Activated CD8-positive, alpha-beta memory T cell treated with anti-CD3 and anti-CD28 coated beads for 36 hours (primary cell): ENCODE measurements at regions not wholly inside any gene's neighbourhood (a gene's known extent, or its start where the extent isn't known, plus 50 kb on each side); places are given as distances from the start of the nearest gene placed in this dataset.

ENCODE experiments used
- CTCF ChIA-PET: fragments of 350-600 bp; sonication (Branson Sonifier 250); formaldehyde crosslinking; loops from one replicate; lab custom pipeline; 2021; ENCODE audit warnings: antibody characterized with exemption; lab: Charles Lee
- POLR2A ChIA-PET: fragments of 350-600 bp; sonication (Branson Sonifier 250); formaldehyde crosslinking; loops from one replicate; lab custom pipeline; 2021; ENCODE audit warnings: antibody characterized with exemption; lab: Charles Lee

GRCh38 chr6:159493898-159494585 lies 199.0 kb downstream of the SOD2 start:
- CTCF ChIA-PET = no interaction called here
- POLR2A ChIA-PET = no interaction called here

GRCh38 chr6:159493231-159493897 lies 199.7 kb downstream of the SOD2 start:
- ChIA-PET POLR2A (no interaction called here), CTCF (no interaction called here)

DNA sequence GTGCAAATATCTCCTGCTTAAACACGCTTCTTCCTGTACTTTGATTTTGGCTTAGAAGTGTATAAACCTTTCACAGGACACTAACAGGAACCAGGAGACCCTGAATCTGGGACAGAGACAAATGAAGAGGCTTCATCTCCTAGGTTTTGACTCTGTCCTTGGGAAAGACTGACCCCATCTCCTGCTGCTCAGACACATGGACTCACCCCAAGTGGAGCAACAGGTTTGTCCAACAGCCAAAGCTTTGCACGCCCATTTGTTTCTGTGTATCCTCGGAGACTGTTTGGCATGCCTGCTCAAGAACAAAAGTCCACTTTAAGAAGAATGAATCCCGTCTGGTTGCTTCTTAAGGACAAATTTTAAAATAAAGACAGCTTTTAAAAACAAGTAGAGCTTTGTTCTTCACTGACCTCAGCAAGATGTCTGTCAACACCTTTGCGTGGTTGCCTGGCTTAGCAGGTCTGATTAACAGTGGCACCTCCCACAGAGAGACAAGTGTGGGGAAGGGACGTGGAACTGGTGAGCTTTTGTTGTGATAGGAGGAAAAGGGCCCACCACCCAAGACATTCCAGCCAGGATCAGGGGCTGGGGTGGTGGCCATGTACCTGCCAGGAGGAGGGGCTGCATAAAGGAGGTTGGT lies 202.6 kb downstream of the SOD2 start:
- ChIA-PET POLR2A (no interaction called here), CTCF (no interaction called here)

DNA sequence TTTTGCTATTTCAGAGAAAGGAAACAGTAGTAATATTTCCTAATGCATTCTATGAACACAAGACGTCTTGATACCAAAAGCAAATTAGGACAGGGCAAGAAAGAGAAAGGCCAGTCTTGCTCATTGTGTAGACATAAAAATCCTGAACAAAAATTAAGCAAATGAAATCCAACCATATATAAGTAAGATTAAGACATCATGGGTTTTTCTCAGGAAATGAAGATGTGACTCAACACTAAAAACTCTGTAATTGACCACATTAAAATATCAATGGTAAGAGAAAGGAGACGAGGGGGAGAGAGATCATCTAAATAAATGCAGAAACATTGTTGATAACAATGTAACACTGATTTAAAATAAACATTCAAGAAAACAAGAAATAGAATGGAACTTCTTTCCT lies 205.4 kb downstream of the SOD2 start:
- ChIA-PET POLR2A (no interaction called here), CTCF (no interaction called here)

DNA sequence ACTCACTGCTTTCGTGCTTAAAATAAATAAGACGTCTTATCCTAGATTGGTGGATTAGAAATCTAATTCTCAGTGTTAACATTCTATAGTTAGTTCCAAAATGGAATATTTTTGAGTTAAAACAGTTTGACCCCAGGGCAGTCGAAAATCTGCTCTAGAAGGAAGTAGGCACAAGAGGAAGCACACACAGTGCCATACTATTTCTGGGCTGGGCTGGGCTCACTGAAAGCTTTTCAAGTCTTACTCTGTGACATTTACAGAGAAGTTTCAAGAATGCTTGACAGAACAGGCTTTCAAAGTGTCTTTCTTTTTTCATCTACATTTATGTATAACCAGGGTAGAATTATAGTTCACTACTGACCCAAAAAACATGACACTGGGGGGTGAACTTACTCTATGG lies 209.8 kb downstream of the SOD2 start:
- ChIA-PET CTCF (no interaction called here), POLR2A (no interaction called here)

- ChIA-PET CTCF (no interaction called here), POLR2A (no interaction called here)
Observed at GRCh38 chr6:159481897-159482296, 211.1 kb downstream of the SOD2 start.

DNA sequence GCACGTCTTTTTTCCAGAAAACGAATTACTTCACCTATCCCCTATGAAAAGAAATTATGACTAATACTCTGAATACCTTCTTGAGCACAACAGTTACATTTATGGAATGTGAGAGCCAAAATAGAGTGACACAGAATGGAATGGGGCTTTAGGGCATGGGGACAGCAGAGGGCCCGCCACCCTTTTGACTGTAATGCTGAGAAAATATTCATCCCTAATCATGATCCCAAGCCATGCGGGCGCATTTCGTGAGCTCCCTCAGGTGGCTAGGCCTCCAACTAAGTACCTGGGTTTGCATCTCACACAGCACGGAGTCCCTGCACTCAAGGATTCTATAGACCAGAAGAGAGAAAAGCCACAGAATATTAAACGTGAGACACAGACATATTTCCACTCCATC lies 212.6 kb downstream of the SOD2 start:
- POLR2A ChIA-PET = no interaction called here
- CTCF ChIA-PET = no interaction called here

DNA sequence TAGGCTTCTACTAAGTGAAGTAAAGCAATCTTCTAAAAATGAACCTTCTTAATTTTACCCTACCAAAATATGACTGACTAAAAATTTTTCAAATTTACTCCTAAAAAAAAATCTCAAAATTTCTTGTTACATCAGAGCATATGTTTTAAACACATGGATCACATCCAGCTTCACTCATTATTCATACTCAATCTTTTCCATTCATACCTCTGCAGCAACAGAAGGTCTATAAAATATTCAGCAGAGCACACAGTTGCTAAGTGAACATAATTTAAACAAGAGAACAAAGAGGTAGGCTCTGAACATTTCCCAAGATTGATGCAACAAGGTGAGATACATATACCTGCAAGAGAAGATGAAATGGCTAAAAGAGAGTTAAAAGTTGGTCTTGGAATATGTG lies 213.9 kb downstream of the SOD2 start:
- ChIA-PET CTCF (no interaction called here), POLR2A (no interaction called here)

DNA sequence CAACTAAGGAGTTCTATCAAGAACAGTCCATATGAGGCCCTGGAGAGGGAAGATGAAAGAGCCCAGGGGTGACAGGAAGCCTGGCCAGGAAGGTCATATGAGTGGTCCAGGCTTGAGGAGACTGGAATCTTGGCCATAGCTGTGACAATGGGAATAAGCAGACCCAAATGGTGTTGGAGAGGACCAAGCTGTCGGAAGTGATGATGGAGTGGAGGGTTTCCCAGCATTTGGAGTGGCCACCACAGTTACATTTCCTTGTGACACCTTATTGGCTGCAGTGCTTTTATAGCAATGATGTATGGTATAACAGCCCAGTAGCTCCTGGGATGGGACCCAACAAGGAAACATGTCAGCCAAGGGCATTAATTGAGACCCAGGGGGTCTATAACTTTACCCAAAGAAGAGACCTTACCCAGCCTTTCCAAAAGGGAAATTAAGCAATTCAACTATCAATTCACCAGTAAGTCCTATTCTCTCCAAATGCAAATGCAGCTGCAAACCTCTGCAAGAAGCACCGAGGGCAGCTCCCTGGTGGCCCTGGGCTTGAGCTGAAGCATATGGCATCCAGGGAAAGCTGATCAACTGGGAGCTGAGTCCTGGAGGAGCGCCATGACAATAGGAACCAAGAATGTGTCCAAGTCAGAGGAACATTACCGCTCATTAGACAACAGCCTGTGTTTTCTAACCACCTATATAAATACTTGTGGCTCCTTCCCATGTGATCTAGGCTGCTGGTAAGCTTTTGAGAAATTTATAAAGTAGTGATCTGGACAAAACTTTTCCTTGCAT lies 219.4 kb downstream of the SOD2 start:
- ChIA-PET POLR2A (no interaction called here), CTCF (no interaction called here)

DNA sequence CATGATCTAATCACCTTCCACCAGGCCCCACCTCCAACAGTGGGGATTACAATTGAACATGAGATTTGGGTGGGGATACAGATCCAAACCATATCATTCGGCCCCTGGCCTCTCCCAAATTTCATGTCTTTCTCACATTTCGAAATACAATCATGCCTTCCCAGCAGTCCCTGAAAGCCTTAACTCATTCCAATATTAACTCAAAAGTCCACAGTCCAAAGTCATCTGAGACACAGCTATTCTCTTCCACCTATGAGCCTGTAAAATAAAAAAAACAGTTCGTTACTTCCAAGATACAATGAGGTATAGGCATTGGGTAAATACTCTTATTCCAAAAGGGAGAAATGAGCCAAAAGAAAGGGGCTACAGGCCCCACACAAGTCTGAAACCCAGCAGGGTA lies 222.6 kb downstream of the SOD2 start:
- ChIA-PET POLR2A (no interaction called here), CTCF (no interaction called here)

GRCh38 chr6:159469443-159469842 lies 223.6 kb downstream of the SOD2 start:
- ChIA-PET POLR2A (no interaction called here), CTCF (no interaction called here)

DNA sequence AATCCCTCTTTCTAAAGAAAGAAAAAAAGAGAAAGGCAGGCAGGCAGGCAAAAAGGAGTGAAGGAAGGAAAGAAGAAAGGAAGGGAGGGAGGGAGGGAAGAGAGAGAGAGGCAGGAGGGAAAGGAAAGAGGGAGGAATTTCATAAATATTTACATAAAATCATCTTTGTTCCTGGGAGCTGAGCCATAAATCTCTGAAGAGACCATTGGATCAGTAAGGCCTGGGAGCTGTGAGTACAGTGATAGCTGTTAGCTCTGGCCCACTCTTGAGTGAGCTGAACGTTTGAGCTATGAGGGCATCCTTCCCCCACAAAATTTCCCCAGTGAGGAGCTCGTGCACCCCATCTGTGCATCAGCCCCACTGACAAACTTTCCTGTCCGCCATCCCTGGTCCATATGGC lies 224.0 kb downstream of the SOD2 start:
- POLR2A ChIA-PET = no interaction called here
- CTCF ChIA-PET = no interaction called here

GRCh38 chr6:159467473-159468041 lies 225.5 kb downstream of the SOD2 start:
- CTCF ChIA-PET = no interaction called here
- POLR2A ChIA-PET = no interaction called here

DNA sequence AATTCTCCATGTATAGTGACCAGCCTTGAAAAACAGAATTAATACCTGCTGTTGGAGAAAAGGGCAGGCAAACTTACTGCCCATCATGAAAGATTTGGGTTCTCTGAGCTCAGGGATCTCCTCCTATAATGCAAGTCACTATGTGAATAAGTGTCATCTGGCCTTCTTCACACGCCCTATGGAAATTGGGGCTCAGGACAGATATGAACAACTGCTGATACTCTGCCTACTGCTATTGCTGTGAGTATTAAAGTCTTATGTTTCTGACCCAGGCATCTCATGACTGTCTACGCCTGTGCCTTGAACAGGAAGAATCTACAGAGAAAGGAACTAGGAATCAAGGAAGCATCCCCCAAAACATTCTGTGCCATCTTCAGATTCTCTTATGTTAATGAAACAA lies 226.1 kb downstream of the SOD2 start:
- ChIA-PET POLR2A (no interaction called here), CTCF (no interaction called here)

- CTCF ChIA-PET = no interaction called here
Observed at GRCh38 chr6:159464816-159465215, 228.2 kb downstream of the SOD2 start.

DNA sequence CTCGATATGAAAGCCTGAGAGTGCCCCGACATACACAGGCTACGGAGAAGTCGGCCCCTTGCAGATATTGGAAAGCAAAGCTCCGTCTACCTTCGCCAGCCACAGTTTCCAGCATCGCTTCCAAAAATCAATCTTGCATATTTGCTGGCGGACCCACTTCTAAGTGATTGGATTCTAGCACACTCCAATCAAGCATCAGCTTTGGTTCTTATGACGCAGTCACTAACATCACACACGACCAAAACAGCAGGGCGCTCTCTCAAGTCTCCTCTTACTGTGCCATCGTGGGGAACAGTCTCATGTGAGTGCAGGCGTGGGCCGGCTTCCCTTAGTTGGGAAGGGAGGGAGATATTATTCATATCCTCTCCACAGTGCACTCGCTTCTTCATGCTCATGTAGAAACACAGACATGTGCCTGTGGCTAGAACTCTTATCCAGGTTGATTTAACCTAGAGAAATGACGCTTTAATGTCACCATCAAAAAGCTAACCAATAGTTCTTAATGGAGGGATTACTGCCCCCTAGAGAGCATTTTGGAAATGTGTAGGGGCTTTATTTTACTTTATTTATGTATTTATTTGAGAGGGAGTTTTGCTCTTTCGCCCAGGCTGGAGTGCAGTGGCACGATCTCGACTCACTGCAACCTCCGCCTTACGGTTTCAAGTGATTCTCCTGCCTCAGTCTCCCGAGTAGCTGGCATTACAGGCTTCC lies 229.8 kb downstream of the SOD2 start:
- CTCF ChIA-PET = no interaction called here

More at GRCh38 chr6:159464816-159465215, 228.2 kb downstream of the SOD2 start:
- POLR2A ChIA-PET = no interaction called here

DNA sequence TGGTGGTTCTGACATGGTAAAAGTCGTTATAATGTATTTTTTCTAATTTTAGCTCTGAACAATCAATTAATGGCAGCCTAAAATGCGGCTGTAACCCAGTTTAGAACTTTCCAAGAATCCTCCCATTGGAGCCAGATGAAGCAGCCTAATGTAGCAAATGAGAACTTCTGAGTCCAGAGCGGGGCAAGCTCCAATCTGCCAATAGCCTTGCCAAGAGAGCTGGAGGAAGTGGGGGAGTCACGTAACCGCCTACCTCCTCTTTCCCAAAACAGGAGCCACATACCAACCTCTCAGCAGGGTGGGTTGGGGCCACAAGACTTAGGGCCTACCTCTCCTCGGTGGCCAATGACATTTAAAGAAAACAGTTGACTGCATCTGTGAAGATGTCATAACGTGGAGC lies 230.6 kb downstream of the SOD2 start:
- ChIA-PET CTCF (no interaction called here), POLR2A (no interaction called here)

More for the DNA sequence above, 229.8 kb downstream of the SOD2 start:
- POLR2A ChIA-PET = no interaction called here

DNA sequence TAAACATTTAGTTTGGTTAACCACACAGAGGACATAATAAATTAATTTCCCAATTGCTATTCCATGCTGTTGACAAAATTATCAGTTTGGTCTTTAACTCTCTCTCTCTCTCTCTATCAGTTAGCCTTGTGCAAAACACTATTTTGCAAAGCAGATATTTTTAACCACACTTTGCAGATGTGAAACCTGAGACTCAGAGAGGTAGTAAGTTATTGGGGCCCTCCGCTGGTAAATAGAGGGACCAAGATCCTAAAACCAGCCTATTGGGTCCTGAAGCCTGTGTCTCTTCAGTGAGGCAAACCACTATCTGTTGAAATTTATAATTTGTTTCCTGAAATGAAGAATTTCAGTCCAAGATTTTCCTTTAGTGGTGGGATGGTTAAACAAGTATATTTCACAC lies 231.0 kb downstream of the SOD2 start:
- CTCF ChIA-PET = no interaction called here
- POLR2A ChIA-PET = no interaction called here

- ChIA-PET POLR2A (no interaction called here), CTCF (no interaction called here)
Observed at GRCh38 chr6:159461266-159461665, 231.8 kb downstream of the SOD2 start.
